ENCODE measurements at regions not wholly inside any gene's neighbourhood (a gene's known extent, or its start where the extent isn't known, plus 50 kb on each side); places are given as distances from the start of the nearest gene placed in this dataset.
A peak's percentile ranks its signal among the peaks of the same experiment; 100 is the strongest.

DNA sequence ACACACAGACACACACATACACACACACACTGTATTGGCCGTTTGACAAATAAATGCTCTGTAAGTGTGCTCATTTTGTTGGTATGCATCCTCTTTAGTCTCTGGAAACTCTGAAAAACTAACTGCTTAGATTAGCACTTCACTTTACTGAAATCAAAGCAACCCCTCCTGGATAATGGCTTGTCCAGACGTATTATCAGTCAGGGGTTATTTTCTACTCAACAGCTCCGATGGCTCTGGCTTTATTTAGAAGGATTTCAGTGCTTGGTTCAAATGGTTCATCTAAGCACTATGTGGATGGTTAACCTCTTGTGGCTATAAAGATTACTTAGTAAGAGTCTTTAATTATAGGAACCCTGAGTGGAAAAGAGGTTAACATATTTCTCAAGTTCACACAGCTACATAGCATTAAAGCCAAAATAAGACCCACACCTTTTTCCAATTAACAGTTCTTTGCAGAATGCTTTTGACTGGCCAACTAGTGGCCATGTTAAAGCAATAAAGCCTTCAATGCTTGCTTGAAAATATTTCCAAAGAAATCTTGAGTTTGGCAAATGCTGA lies 516.1 kb upstream of the NAALADL2 start:
- H3F3A ChIP-seq (replicated peaks; ENCODE audit: insufficient read depth), result no peaks in the 10 kb centered on the region
- H3K27ac ChIP-seq (ENCODE audit: low read depth in 2 of 2, low read length in 1 of 2), result peak overlapping the region in 1 of 2 experiments; percentile 53; a peak in 1 of 4 replicates
- TF ChIP-seq TAF1 (IDR thresholded peaks at IDR 0.05; ENCODE audit: borderline replicate concordance, low read depth, low read length) (no peak), MAX (IDR thresholded peaks at IDR 0.05; ENCODE audit: low read depth) (no peak), CTCF (IDR thresholded peaks at IDR 0.05) (no peak), FOXJ3 (CRISPR knock-in tag; IDR thresholded peaks at IDR 0.05) (no peak), TEAD4 (IDR thresholded peaks at IDR 0.05; ENCODE audit: borderline replicate concordance, insufficient read depth) (no peak), CHD2 (IDR thresholded peaks at IDR 0.05; ENCODE audit: low read length, partially characterized antibody) (no peak), MXI1 (IDR thresholded peaks at IDR 0.05; ENCODE audit: low read depth, low read length) (no peak), RFX5 (IDR thresholded peaks at IDR 0.05; ENCODE audit: low read length) (no peak), USF1 (IDR thresholded peaks at IDR 0.05; ENCODE audit: borderline replicate concordance, low read depth) (no peak), POLR2AphosphoS5 (IDR thresholded peaks at IDR 0.05; ENCODE audit: low read depth, low read length) (no peak), EP300 (IDR thresholded peaks at IDR 0.05; ENCODE audit: borderline replicate concordance in 1 of 2, low read depth in 1 of 2, low read length in 1 of 2) (no peak), GATA2 (CRISPR knock-in tag; IDR thresholded peaks at IDR 0.05) (no peak), EZH2phosphoT487 (IDR thresholded peaks at IDR 0.05; ENCODE audit: borderline replicate concordance, low read depth) (no peak), RAD21 (IDR thresholded peaks at IDR 0.05; ENCODE audit: low read length) (no peak), JUND (IDR thresholded peaks at IDR 0.05) (no peak)
- TF ChIP-seq, protein P1, sequence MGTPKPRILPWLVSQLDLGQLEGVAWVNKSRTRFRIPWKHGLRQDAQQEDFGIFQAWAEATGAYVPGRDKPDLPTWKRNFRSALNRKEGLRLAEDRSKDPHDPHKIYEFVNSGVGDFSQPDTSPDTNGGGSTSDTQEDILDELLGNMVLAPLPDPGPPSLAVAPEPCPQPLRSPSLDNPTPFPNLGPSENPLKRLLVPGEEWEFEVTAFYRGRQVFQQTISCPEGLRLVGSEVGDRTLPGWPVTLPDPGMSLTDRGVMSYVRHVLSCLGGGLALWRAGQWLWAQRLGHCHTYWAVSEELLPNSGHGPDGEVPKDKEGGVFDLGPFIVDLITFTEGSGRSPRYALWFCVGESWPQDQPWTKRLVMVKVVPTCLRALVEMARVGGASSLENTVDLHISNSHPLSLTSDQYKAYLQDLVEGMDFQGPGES (IDR thresholded peaks at IDR 0.05; ENCODE audit: low read depth, low read length), result no peak
- TF ChIP-seq, protein P2, sequence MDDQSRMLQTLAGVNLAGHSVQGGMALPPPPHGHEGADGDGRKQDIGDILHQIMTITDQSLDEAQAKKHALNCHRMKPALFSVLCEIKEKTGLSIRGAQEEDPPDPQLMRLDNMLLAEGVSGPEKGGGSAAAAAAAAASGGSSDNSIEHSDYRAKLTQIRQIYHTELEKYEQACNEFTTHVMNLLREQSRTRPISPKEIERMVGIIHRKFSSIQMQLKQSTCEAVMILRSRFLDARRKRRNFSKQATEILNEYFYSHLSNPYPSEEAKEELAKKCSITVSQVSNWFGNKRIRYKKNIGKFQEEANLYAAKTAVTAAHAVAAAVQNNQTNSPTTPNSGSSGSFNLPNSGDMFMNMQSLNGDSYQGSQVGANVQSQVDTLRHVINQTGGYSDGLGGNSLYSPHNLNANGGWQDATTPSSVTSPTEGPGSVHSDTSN (IDR thresholded peaks at IDR 0.05), result no peak
- ChIA-PET POLR2A (no interaction called here), CTCF (no interaction called here)
- H4K20me1 ChIP-seq (ENCODE audit: insufficient read depth), result no peaks in the 10 kb centered on the region
- H3K9ac ChIP-seq, result no peak overlapping the region
- H3K36me3 ChIP-seq (replicated peaks in 1 of 2; ENCODE audit: control insufficient read depth in 1 of 2, insufficient read depth in 2 of 2, low read length in 1 of 2), result no peaks in the 10 kb centered on the region
- H3K79me2 ChIP-seq (ENCODE audit: insufficient read depth), result no peaks in the 10 kb centered on the region
- H3K9me2 ChIP-seq, result no peaks in the 10 kb centered on the region
- H3K27me3 ChIP-seq (ENCODE audit: insufficient read depth), result no peaks in the 10 kb centered on the region
- no peak overlapping the region for H3K4me2 ChIP-seq
- H3K4me1 ChIP-seq (ENCODE audit: control insufficient read depth in 1 of 2, insufficient read depth in 2 of 2, low read depth in 1 of 2, low read length in 1 of 2), result no peaks in the 10 kb centered on the region; a peak in 1 of 4 replicates
- DNase-seq, result no peak
- no peak overlapping the region for H3K4me3 ChIP-seq (ENCODE audit: low read depth in 2 of 2, low read length in 1 of 2)
- no peak overlapping the region for H2AFZ ChIP-seq (ENCODE audit: low read depth)
- H3K9me3 ChIP-seq, result no peaks in the 10 kb centered on the region
- 71% methylated on average over 3 of the region's 3 CpGs for WGBS (ENCODE audit: low lambda C conversion rate)
